Right lobe of liver (tissue), 6 donors: ENCODE measurements at regions not wholly inside any gene's neighbourhood (a gene's known extent, or its start where the extent isn't known, plus 50 kb on each side); places are given as distances from the start of the nearest gene placed in this dataset.
A peak's percentile ranks its signal among the peaks of the same experiment; 100 is the strongest.

ENCODE experiments used
- ATAC-seq, 4 donors: fragments of 200-7000 bp; cut with Tn5 transposase; one replicate each; pipeline ENCODE4 v1.9.1; 2020; ENCODE audit warnings: mild to moderate bottlenecking in 4 of 4, moderate library complexity in 4 of 4
- DNase-seq, 3 donors: peaks; one replicate each; pipeline ENCODE4 v3.0.0-alpha.2; 2020
- H3K27ac ChIP-seq, 3 donors: fragments of 200-600 bp; one replicate each; pipeline ENCODE4 v1.8.0; 2022
- H3K27me3 ChIP-seq, 2 donors: fragments of 200-600 bp; one replicate each; pipeline ENCODE4 v1.8.0; 2022
- H3K36me3 ChIP-seq, 4 donors: fragments of 200-600 bp; sonication (generic) in 1 of 4; one replicate each; pipeline versions ENCODE4 v1.5.1 to v1.8.0; 2017 to 2022; ENCODE audit warnings: control low read depth in 1 of 4
- H3K4me1 ChIP-seq, 4 donors: fragments of 200-600 bp; sonication (generic) in 1 of 4; one replicate each; pipeline versions ENCODE4 v1.5.1 to v1.8.0; 2017 to 2022; ENCODE audit warnings: control low read depth in 1 of 4
- H3K4me3 ChIP-seq, 3 donors: fragments of 200-600 bp; one replicate each; pipeline ENCODE4 v1.8.0; 2022
- H3K9me3 ChIP-seq, 4 donors: fragments of 200-600 bp; sonication (generic) in 1 of 4; one replicate each; pipeline versions ENCODE4 v1.5.1 to v1.8.0; 2017 to 2022; ENCODE audit warnings: control low read depth in 1 of 4
- CTCF ChIP-seq, 4 donors: fragments of 200-600 bp in 3 of 4; fragments of 450-650 bp in 1 of 4; IDR thresholded peaks; one replicate each; pipeline versions ENCODE4 v1.5.1 to v1.8.0; 2016 to 2022; ENCODE audit warnings: antibody characterized with exemption in 4 of 4, mild to moderate bottlenecking in 2 of 4
- POLR2A ChIP-seq: fragments of 450-650 bp; IDR thresholded peaks from one replicate; pipeline ENCODE4 v1.6.1; 2017; ENCODE audit warnings: antibody characterized with exemption, mild to moderate bottlenecking
- WGBS: methylation state at CpG from one replicate; pipeline ENCODE4 v1.1.6; 2018; ENCODE audit warnings: low coverage, low lambda C conversion rate; ENCODE audit not compliant: insufficient coverage; ENCODE audit errors: missing lambda C conversion rate; 5-methylcytosine and 5-hydroxymethylcytosine counted together
- intact Hi-C, 2 donors: fragments of 100-400 bp; cut with DNase I; formaldehyde crosslinking; loops; one replicate each; pipeline versions ENCODE4 v1.11.2 to v1.14.1; 2022
- donor health status: DM: no; HTN: yes; CAD: no.
- donor health status: DM: no; HTN: no; CAD: no.
- donor health status: DM: no; HTN: no; CAD: no.
- donor health status: DM: no; HTN: yes; CAD: no.
- donor health status: DM: no; HTN: yes; CAD: no.

- no peaks in the 10 kb centered on the region for H3K9me3 ChIP-seq
These were observed 311.0 kb downstream of the ANKRD30A start for GRCh38 chr10:37436357-37436756.

GRCh38 chr10:37434091-37434490 is 308.7 kb downstream of the ANKRD30A start:
- TF ChIP-seq CTCF (IDR thresholded peaks at IDR 0.05) (peak in 3 of 4 donors; percentile 9 to 15 (median 12)), POLR2A (no peak)
- Histone ChIP-seq H3K27ac (no peak overlapping the region), H3K4me3 (no peak overlapping the region), H3K36me3 (no peaks in the 10 kb centered on the region), H3K27me3 (no peaks in the 10 kb centered on the region), H3K9me3 (no peaks in the 10 kb centered on the region), H3K4me1 (no peaks in the 10 kb centered on the region)
- WGBS, result 16% methylated on average over 2 of the region's 2 CpGs
- DNase-seq (no peak), ATAC-seq (no peak)
- intact Hi-C loops, result no loop called here

More at GRCh38 chr10:37436357-37436756, 311.0 kb downstream of the ANKRD30A start:
- no peaks in the 10 kb centered on the region for H3K27me3 ChIP-seq
- no peaks in the 10 kb centered on the region for H3K4me1 ChIP-seq
- no peak for ATAC-seq
- DNase-seq, result no peak
- H3K36me3 ChIP-seq, result no peaks in the 10 kb centered on the region
- H3K27ac ChIP-seq, result no peak overlapping the region
- intact Hi-C loops, result no loop called here
- 50% methylated on average over 2 of the region's 2 CpGs for WGBS
- no peak overlapping the region for H3K4me3 ChIP-seq
- TF ChIP-seq POLR2A (no peak), CTCF (IDR thresholded peaks at IDR 0.05) (no peak)
